ENCODE measurements at regions not wholly inside any gene's neighbourhood (a gene's known extent, or its start where the extent isn't known, plus 50 kb on each side); places are given as distances from the start of the nearest gene placed in this dataset.

DNA sequence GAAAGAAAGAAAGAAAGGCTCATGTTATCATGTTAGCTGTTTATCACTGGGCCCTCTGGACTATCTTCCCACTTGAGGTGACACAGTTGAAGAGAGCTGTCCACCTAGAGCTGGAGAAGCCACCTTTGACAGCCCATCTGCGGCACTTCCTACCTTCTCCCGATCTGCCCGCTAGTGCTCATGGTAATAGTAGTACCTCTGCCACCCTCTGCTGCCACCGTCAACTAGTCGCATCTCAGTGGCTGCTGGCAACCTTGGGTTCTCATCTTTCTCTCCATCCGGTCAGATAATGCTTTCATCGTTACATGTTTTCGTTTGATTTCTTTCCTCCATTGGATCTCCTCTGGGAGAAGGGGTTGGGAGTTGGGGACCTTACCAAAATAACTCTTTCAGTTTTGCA is 63.2 kb upstream of the COPS8 start:
- no peak for DNase-seq (ENCODE audit: low spot score)
- TF ChIP-seq, protein P1, sequence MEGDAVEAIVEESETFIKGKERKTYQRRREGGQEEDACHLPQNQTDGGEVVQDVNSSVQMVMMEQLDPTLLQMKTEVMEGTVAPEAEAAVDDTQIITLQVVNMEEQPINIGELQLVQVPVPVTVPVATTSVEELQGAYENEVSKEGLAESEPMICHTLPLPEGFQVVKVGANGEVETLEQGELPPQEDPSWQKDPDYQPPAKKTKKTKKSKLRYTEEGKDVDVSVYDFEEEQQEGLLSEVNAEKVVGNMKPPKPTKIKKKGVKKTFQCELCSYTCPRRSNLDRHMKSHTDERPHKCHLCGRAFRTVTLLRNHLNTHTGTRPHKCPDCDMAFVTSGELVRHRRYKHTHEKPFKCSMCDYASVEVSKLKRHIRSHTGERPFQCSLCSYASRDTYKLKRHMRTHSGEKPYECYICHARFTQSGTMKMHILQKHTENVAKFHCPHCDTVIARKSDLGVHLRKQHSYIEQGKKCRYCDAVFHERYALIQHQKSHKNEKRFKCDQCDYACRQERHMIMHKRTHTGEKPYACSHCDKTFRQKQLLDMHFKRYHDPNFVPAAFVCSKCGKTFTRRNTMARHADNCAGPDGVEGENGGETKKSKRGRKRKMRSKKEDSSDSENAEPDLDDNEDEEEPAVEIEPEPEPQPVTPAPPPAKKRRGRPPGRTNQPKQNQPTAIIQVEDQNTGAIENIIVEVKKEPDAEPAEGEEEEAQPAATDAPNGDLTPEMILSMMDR (IDR thresholded peaks at IDR 0.05): no peak
- H3K9me3 ChIP-seq: peaks cover 0 to 6% of the 10 kb centered on the region in 2 donors
- H3K36me3 ChIP-seq: no peaks in the 10 kb centered on the region
- H3K4me1 ChIP-seq: no peaks in the 10 kb centered on the region
- no peak overlapping the region for H3K27ac ChIP-seq
- H3K4me3 ChIP-seq: no peak overlapping the region
- no peaks in the 10 kb centered on the region for H3K27me3 ChIP-seq

DNA sequence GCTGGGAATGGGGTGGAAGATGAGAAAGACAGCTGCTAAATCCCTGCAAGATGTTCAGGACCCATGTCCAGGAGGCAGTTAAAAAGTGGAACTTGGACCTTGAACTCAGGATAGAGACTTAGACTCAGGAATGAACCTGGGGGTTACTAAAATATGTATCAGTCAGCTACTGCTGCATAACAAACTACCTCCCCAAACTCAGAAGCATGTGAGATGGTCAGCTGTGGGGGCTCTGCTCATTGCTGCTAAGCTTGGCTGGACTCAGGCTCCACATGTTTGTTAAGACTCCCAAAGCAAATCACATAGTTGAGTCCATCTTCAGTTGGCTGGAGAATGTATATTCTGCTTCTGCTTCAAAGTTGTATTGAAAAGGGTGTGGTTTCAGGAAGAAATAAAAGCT is 61.4 kb upstream of the COPS8 start:
- TF ChIP-seq, protein P1 (IDR thresholded peaks at IDR 0.05): no peak
- H3K27me3 ChIP-seq: no peaks in the 10 kb centered on the region
- no peak overlapping the region for H3K4me3 ChIP-seq
- no peaks in the 10 kb centered on the region for H3K36me3 ChIP-seq
- no peak overlapping the region for H3K27ac ChIP-seq
- no peak for DNase-seq (ENCODE audit: low spot score)
- peaks cover 0 to 6% of the 10 kb centered on the region in 2 donors for H3K9me3 ChIP-seq
- H3K4me1 ChIP-seq: no peaks in the 10 kb centered on the region

DNA sequence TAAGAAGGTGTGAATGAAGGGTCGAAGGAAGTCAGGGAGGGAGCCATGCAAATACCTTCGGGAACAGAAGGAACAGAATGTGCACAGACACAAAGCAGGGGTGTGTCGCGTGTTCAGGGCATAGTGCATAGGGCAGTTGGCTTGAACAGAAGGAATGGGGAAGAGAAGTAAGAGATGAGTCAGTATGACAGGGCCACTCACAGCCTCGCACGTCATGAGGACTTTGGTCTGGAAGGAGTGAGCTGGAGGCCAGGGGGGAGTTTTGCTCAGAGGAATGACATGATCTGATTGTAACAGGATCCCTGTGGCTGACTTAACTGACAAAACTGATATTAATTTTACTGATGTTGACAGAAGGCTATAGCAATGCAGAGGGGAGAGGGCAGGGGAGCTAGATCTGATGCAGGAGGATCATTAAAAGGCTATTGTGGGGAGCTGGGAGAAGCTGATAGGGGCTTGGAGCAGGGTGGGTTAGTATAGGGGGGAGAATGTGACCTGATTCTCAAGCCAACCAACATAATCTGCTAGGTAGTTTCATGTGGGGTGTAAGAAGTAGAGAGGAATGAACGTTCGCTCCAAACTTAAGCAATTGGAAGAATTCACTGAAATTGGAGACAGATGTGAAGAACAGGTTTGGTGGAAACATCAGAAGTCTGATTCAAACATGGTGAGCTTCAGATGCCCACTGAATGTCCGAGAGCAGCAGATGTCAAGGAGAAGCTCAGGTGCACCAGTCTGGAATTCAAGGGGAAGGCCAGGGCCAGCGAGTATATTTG is 60.4 kb upstream of the COPS8 start:
- TF ChIP-seq, protein P1 (IDR thresholded peaks at IDR 0.05): no peak
- no peak overlapping the region for H3K4me3 ChIP-seq
- no peak overlapping the region for H3K27ac ChIP-seq
- H3K27me3 ChIP-seq: no peaks in the 10 kb centered on the region
- H3K9me3 ChIP-seq: peaks cover 0 to 6% of the 10 kb centered on the region in 2 donors
- no peaks in the 10 kb centered on the region for H3K4me1 ChIP-seq
- no peaks in the 10 kb centered on the region for H3K36me3 ChIP-seq
- DNase-seq (ENCODE audit: low spot score): peak; percentile 66

- no peak overlapping the region for H3K27ac ChIP-seq
- peak; percentile 89 for DNase-seq (ENCODE audit: low spot score)
- no peak overlapping the region for H3K4me3 ChIP-seq
- H3K9me3 ChIP-seq: peaks cover 0 to 6% of the 10 kb centered on the region in 2 donors
- H3K4me1 ChIP-seq: no peaks in the 10 kb centered on the region
- no peaks in the 10 kb centered on the region for H3K27me3 ChIP-seq
- TF ChIP-seq, protein P1 (IDR thresholded peaks at IDR 0.05): peak; percentile 61 to 92
- H3K36me3 ChIP-seq: no peaks in the 10 kb centered on the region
Observed at GRCh38 chr2:237026981-237027711, 58.5 kb upstream of the COPS8 start.

- H3K27me3 ChIP-seq: no peaks in the 10 kb centered on the region
- H3K27ac ChIP-seq: no peak overlapping the region
- peaks cover 0 to 6% of the 10 kb centered on the region in 2 donors for H3K9me3 ChIP-seq
- TF ChIP-seq, protein P1 (IDR thresholded peaks at IDR 0.05): peak in 1 of 2 donors; percentile 9
- no peaks in the 10 kb centered on the region for H3K36me3 ChIP-seq
- no peaks in the 10 kb centered on the region for H3K4me1 ChIP-seq
- H3K4me3 ChIP-seq: no peak overlapping the region
- no peak for DNase-seq (ENCODE audit: low spot score)
Observed at GRCh38 chr2:237027712-237028029, 58.0 kb upstream of the COPS8 start.
